ENCODE measurements at regions not wholly inside any gene's neighbourhood (a gene's known extent, or its start where the extent isn't known, plus 50 kb on each side); places are given as distances from the start of the nearest gene placed in this dataset.

GRCh38 chr10:50999163-50999562 lies 75.1 kb upstream of the PRKG1 start:
- TF ChIP-seq POLR2AphosphoS2 (conservative IDR thresholded peaks at IDR 0.05; ENCODE audit: low read length) (no peak), SMC3 (IDR thresholded peaks at IDR 0.05) (no peak), USF2 (IDR thresholded peaks at IDR 0.05) (no peak), REST (IDR thresholded peaks at IDR 0.05) (no peak), JUNB (IDR thresholded peaks at IDR 0.05) (no peak), HMGXB4 (CRISPR knock-in tag; IDR thresholded peaks at IDR 0.05; ENCODE audit: borderline replicate concordance) (no peak), CTCF (IDR thresholded peaks at IDR 0.05) (no peak), RCOR1 (IDR thresholded peaks at IDR 0.05; ENCODE audit: low read depth, low read length) (no peak)

Measured in A549 (cell line).